NT2/D1 (cell line): ENCODE measurements at regions not wholly inside any gene's neighbourhood (a gene's known extent, or its start where the extent isn't known, plus 50 kb on each side); places are given as distances from the start of the nearest gene placed in this dataset.

Source experiments
- SUZ12 ChIP-seq: IDR thresholded peaks from 2 replicates; pipeline ENCODE4 v1.6.1; 2011; ENCODE audit not compliant: insufficient read length, insufficient read depth; ENCODE audit errors: extremely low read depth
- YY1 ChIP-seq: IDR thresholded peaks from 2 replicates; pipeline ENCODE4 v1.6.1; 2011; ENCODE audit not compliant: insufficient read length, insufficient read depth
- ZNF274 ChIP-seq: IDR thresholded peaks from 2 replicates; pipeline ENCODE4 v1.6.1; 2011; ENCODE audit warnings: mild to moderate bottlenecking, low read depth, low read length

DNA sequence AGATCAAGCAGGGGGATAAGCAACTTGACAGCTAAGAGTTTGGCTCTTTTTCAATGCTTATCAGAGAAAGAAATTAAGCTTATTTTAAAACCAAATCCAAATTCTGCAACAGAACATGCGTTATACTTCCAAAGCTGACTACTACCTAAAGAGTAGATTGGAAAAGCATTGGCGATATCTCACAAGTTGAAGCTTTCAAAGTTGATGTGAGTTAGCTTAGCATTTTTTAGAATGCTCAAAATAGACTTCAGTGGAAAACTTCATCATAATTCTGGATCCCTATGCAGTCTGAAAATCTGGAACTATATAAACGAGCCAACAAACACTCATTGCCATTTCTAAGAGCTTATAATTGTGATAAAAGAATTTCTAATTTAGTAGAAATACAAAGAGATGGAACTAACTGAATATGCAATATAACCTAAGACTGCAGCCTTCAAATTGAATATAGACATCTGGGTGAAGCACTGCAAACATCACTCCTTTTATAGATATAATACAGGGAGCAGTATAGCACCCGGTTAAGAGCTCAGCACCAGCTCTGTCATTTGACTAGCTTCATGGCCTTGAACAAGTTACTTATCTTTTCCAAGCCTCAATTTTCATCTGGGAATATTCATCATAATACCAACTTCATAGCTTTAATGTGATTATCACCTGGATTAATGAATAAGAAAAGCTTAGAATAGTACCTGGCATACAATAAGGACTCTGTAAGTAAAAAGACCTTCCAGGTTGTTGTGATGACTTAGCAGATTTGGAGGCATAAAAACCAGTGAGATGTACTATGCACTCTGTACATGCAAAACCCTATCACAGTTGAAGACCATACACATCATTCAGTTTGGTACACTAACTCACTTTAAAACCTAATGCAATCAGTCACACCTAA is 242.7 kb upstream of the TTC14 start:
- no peak for TF ChIP-seq YY1
- no peak for TF ChIP-seq ZNF274
- TF ChIP-seq SUZ12 = no peak
